Esophagus squamous epithelium (tissue), 4 donors: ENCODE measurements at regions not wholly inside any gene's neighbourhood (a gene's known extent, or its start where the extent isn't known, plus 50 kb on each side); places are given as distances from the start of the nearest gene placed in this dataset.

Experiments
- POLR2A ChIP-seq, 4 donors: fragments of 450-650 bp; IDR thresholded peaks; one replicate each; pipeline ENCODE4 v1.6.1; 2017; ENCODE audit warnings: antibody characterized with exemption in 4 of 4, mild to moderate bottlenecking in 4 of 4, moderate library complexity in 3 of 4
- TF ChIP-seq, protein P1 (sequence below), 6 experiments: fragments of 450-650 bp in 4 of 6; fragments of 200-600 bp in 2 of 6; sonication (generic) in 2 of 6; IDR thresholded peaks; one replicate each; pipeline ENCODE4 v1.5.1; 2016 to 2019; ENCODE audit warnings: antibody characterized with exemption in 6 of 6, mild to moderate bottlenecking in 4 of 6, moderate library complexity in 4 of 6

DNA sequence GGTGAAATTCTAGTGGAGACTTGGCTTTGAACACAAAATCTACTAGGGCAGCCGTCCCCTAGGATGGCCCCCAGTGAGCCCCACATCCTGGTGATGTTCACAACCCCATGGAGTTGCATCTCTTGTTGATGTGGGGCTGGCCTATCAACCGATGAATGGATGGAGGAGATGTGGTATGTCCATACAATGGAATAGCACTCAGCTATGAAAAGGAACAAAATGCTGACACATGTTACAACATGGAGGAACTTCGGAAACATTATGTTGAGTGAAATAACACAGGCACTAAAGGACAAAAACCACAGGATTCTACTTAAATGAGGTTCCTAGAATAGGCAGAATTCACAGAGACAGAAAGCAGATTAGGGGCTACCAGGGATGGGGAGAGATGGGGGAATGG is 80.1 kb upstream of the ASAP2 start:
- TF ChIP-seq, protein P1, sequence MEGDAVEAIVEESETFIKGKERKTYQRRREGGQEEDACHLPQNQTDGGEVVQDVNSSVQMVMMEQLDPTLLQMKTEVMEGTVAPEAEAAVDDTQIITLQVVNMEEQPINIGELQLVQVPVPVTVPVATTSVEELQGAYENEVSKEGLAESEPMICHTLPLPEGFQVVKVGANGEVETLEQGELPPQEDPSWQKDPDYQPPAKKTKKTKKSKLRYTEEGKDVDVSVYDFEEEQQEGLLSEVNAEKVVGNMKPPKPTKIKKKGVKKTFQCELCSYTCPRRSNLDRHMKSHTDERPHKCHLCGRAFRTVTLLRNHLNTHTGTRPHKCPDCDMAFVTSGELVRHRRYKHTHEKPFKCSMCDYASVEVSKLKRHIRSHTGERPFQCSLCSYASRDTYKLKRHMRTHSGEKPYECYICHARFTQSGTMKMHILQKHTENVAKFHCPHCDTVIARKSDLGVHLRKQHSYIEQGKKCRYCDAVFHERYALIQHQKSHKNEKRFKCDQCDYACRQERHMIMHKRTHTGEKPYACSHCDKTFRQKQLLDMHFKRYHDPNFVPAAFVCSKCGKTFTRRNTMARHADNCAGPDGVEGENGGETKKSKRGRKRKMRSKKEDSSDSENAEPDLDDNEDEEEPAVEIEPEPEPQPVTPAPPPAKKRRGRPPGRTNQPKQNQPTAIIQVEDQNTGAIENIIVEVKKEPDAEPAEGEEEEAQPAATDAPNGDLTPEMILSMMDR (IDR thresholded peaks at IDR 0.05): no peak
- TF ChIP-seq POLR2A (IDR thresholded peaks at IDR 0.05): no peak
